ENCODE measurements at regions not wholly inside any gene's neighbourhood (a gene's known extent, or its start where the extent isn't known, plus 50 kb on each side); places are given as distances from the start of the nearest gene placed in this dataset.

- no peak for TF ChIP-seq USF1 (IDR thresholded peaks at IDR 0.05)
- no peak for TF ChIP-seq MAX (IDR thresholded peaks at IDR 0.05)
- no peak for TF ChIP-seq TCF12 (IDR thresholded peaks at IDR 0.05; ENCODE audit: low read depth)
- no peak for TF ChIP-seq RAD21 (IDR thresholded peaks at IDR 0.05; ENCODE audit: low read depth)
- TF ChIP-seq CEBPB (IDR thresholded peaks at IDR 0.05) = no peak
- TF ChIP-seq CREB1 (IDR thresholded peaks at IDR 0.05; ENCODE audit: low read depth) = no peak
Measured at GRCh38 chr16:59697761-59698160, 963.6 kb upstream of the GOT2 start.

- TF ChIP-seq USF1 (IDR thresholded peaks at IDR 0.05) (no peak), EGR1 (IDR thresholded peaks at IDR 0.05) (no peak), TCF12 (IDR thresholded peaks at IDR 0.05; ENCODE audit: low read depth) (no peak), FOXM1 (IDR thresholded peaks at IDR 0.05; ENCODE audit: borderline replicate concordance, low read depth) (no peak), CREB1 (IDR thresholded peaks at IDR 0.05; ENCODE audit: low read depth) (no peak), MAX (IDR thresholded peaks at IDR 0.05) (no peak), YY1 (IDR thresholded peaks at IDR 0.05; ENCODE audit: low read depth) (no peak), TEAD4 (IDR thresholded peaks at IDR 0.05) (no peak), RAD21 (IDR thresholded peaks at IDR 0.05; ENCODE audit: low read depth) (no peak), REST (IDR thresholded peaks at IDR 0.05; ENCODE audit: low read depth) (no peak), NFIC (IDR thresholded peaks at IDR 0.05) (no peak), EP300 (IDR thresholded peaks at IDR 0.05; ENCODE audit: borderline replicate concordance) (no peak)
Measured at GRCh38 chr16:59697236-59697635, 963.1 kb upstream of the GOT2 start.

- TF ChIP-seq MAX (IDR thresholded peaks at IDR 0.05) (no peak), REST (IDR thresholded peaks at IDR 0.05; ENCODE audit: low read depth) (no peak), ZBTB7A (IDR thresholded peaks at IDR 0.05; ENCODE audit: low read depth) (no peak), RAD21 (IDR thresholded peaks at IDR 0.05; ENCODE audit: low read depth) (no peak), CEBPB (IDR thresholded peaks at IDR 0.05) (no peak), FOXM1 (IDR thresholded peaks at IDR 0.05; ENCODE audit: borderline replicate concordance, low read depth) (no peak), NFIC (IDR thresholded peaks at IDR 0.05) (no peak), TEAD4 (IDR thresholded peaks at IDR 0.05) (no peak), USF1 (IDR thresholded peaks at IDR 0.05) (no peak), TCF12 (IDR thresholded peaks at IDR 0.05; ENCODE audit: low read depth) (no peak), EP300 (IDR thresholded peaks at IDR 0.05; ENCODE audit: borderline replicate concordance) (no peak), YY1 (IDR thresholded peaks at IDR 0.05; ENCODE audit: low read depth) (no peak), EGR1 (IDR thresholded peaks at IDR 0.05) (no peak), CREB1 (IDR thresholded peaks at IDR 0.05; ENCODE audit: low read depth) (no peak), TAF1 (IDR thresholded peaks at IDR 0.05; ENCODE audit: low read depth) (no peak)
Measured at GRCh38 chr16:59696495-59696894, 962.4 kb upstream of the GOT2 start.

- no peak for TF ChIP-seq MAX (IDR thresholded peaks at IDR 0.05)
- TF ChIP-seq CEBPB (IDR thresholded peaks at IDR 0.05) = no peak
Measured at GRCh38 chr16:59690216-59690615, 956.1 kb upstream of the GOT2 start.

GRCh38 chr16:59688006-59688405, 953.9 kb upstream of the GOT2 start:
- no peak for TF ChIP-seq EP300 (IDR thresholded peaks at IDR 0.05; ENCODE audit: borderline replicate concordance)
- TF ChIP-seq ZBTB7A (IDR thresholded peaks at IDR 0.05; ENCODE audit: low read depth) = no peak
- no peak for TF ChIP-seq REST (IDR thresholded peaks at IDR 0.05; ENCODE audit: low read depth)
- TF ChIP-seq TCF12 (IDR thresholded peaks at IDR 0.05; ENCODE audit: low read depth) = no peak
- TF ChIP-seq CEBPB (IDR thresholded peaks at IDR 0.05) = no peak
- TF ChIP-seq MAX (IDR thresholded peaks at IDR 0.05) = no peak
- TF ChIP-seq NFIC (IDR thresholded peaks at IDR 0.05) = no peak
- no peak for TF ChIP-seq FOXM1 (IDR thresholded peaks at IDR 0.05; ENCODE audit: borderline replicate concordance, low read depth)
- TF ChIP-seq RAD21 (IDR thresholded peaks at IDR 0.05; ENCODE audit: low read depth) = no peak
- TF ChIP-seq USF1 (IDR thresholded peaks at IDR 0.05) = no peak
- no peak for TF ChIP-seq EGR1 (IDR thresholded peaks at IDR 0.05)
- TF ChIP-seq CREB1 (IDR thresholded peaks at IDR 0.05; ENCODE audit: low read depth) = no peak
- no peak for TF ChIP-seq YY1 (IDR thresholded peaks at IDR 0.05; ENCODE audit: low read depth)
- TF ChIP-seq TAF1 (IDR thresholded peaks at IDR 0.05; ENCODE audit: low read depth) = no peak
- TF ChIP-seq TEAD4 (IDR thresholded peaks at IDR 0.05) = no peak
